Activated naive CD8-positive, alpha-beta T cell treated with anti-CD3 and anti-CD28 coated beads, Interleukin-2, amount 50 U/mL, for 16 hours (primary cell): ENCODE measurements at regions not wholly inside any gene's neighbourhood (a gene's known extent, or its start where the extent isn't known, plus 50 kb on each side); places are given as distances from the start of the nearest gene placed in this dataset.
"Not testable (repeated sequence)": the region's sequence is repeated elsewhere in the genome, so short reads cannot be mapped to it uniquely, and the experiment has no call there.

Experiments
- DNase-seq: peaks from one replicate; pipeline ENCODE4 v3.0.0-alpha.2; 2020; ENCODE audit warnings: low read depth, low spot score

DNA sequence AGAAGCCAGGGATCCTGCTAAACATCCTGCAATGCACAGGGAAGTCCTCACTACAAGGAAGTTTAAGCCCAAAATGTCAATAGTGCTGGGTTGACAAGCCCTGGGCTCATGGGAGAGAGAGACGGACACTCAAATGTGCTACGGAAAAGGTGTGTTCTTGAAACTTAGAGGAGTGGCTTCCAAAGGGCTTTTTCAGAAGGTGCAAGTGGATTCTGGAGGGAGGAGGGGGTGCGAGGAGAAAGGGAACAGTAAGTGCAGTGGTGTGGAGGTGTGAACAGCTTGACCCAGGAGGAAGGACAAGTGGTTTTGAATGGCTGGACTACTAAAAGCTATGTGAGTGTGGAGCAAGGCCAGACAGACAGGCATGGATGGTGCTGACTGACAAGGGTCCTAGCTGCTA lies 50.4 kb upstream of the CECR2 start:
- DNase-seq = no peak

DNA sequence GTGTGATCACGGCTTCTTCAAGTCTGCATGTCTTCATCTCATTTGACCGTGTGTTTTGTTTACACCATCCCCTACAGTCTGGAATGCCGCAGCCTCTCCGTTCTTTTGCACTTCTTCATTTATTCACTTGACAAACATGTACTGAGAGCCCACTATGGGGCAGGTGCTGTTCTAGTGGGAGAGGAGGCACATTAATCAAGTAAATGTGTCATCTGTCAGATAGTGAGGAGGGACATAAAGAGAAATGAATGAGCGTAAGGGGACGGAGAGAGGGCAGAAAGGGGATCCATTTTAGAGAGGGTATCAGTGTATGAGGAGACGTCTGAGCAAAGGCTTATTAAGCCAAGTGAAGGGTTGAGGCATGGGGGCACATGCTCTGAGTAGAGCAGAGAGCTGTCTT lies 54.0 kb upstream of the CECR2 start:
- no peak for DNase-seq

DNA sequence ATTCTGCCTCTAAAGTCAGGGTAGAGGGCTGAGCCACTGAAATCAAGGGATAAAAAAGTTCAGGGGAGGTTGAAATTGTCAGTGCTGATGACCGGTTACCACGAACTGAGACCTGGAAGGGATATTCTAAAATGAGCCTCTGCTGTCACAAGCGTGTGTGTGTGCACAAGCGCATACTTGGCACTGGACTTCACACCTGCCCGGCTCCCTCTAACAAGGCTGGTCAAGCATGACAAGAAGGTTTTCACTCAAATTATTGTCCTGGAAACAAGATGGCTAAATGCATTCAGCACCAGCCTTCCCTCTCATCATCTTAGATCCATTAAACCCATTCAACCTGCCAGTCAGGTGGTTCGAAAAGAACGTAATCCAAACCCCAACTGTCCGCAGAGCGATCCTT lies 54.8 kb upstream of the CECR2 start:
- no peak for DNase-seq

DNA sequence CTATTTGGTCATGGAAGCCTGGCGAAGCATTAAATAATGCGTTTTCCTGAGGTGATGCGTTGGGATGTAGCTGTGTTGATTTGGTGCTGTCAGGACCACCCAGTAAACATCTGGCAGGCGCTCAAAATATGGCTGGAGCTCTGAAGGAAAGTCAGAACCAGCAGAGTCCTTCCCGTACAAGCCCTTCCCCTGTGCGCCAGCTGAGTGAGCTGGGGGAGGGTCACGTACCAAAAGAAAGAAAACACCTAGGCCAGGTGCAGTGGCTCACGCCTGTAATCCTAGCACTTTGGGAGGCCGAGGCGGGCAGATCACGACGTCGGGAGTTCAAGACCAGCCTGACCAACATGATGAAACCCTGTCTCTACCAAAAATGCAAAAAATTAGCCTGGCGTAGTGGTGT lies 55.6 kb upstream of the CECR2 start:
- DNase-seq = no peak

DNA sequence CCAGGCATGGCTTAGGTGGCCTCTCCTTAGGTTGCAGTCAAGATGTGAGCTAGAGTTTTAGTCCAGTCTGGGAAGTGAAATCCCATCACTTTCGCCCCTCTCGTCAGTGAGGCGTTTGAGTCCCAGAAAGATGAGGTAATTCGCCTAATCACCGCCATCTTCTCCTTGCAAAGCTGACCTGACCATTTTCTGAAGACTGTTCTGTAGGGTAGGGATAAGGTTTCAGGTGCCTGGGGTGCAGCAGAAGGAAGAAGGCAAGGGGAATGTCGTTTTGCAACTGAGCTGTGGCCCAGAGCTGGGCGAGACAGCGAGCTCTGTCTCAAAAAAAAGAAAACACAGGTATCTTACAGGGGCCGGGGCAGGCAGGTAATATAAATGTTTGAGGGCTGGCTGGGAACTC lies 61.7 kb upstream of the CECR2 start:
- no peak for DNase-seq

DNA sequence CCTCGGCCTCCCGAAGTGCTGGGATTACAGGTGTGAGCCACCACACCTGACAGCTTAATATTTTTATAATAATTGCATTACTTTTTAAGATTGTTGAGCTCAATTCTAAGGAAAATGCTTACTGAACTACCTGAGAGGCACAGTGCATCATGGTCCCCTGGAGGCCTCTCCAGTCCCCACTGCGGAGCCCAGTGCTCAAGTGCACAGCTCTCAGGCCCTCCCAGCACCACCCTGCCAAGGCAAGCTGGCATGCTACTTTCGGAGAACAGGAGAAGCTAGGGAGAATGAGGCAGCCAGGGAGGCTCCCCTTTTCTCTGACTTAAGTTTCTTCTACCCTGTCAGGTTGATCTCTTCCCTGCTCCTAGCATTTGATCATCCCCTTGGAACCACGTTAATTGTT lies 64.2 kb upstream of the CECR2 start:
- DNase-seq = no peak

DNA sequence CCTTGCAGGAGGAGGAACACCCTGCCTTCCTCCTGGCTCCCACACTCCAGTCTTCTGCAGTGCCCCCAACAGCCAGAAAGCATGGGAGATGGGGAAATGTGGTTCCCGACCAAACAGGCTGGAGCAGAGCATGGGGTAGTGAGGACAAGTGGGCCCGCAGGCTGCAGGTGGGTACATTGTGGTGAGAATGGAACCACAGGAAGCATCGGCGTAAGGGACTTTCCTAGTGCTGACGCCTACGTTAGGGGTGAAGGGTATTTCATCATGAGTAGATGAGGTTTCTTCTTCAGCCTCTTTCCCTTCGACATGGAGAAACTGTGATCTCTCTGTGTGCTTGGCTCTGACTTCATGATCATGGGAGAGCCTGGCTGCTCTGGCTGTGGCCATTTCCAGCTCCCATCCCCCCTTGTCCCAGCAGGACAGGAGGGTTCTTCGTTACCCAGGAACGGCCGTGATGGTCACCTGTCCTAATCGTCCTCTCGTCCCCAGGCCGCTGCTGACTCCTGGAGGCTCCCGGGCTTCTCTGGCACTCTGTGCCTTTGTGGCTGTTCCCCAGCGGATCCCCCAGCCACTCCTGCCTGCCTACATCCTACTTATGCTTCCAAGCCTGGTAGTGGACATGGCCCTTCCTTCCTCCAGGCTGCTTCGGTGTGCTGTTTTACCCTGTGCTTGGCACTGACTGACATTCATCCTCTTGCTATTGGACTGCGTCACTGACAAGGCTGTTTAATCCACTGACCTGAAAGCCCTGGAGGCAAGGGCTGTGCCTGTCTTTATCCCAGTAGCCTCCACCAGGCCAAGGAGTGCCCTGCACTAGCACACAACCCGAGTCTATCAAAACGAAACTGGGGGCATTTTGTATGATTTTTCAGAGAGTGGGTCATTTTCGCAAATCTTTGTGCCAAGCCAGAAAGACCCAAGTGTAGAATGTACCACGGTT lies 65.2 kb upstream of the CECR2 start:
- peak; percentile 31 for DNase-seq

DNA sequence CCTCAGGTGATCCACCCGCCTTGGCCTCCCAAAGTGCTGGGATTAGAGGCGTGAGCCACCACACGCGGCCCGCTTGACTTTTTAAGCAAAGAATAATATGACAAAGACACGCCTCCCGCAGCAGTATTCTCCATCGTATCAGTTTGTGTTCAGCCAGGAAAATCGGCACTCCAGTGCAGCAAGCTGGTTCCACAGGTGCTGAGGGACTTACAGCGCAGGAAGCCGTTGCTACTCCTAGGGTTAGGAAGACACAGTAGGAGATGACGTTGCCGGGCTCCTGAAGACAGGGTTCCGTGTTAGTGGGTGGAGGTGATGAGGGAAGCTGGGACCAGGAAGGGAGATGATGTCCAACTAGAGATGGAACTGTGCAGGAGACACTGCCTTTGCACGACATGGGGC lies 65.8 kb upstream of the CECR2 start:
- DNase-seq = no peak

DNA sequence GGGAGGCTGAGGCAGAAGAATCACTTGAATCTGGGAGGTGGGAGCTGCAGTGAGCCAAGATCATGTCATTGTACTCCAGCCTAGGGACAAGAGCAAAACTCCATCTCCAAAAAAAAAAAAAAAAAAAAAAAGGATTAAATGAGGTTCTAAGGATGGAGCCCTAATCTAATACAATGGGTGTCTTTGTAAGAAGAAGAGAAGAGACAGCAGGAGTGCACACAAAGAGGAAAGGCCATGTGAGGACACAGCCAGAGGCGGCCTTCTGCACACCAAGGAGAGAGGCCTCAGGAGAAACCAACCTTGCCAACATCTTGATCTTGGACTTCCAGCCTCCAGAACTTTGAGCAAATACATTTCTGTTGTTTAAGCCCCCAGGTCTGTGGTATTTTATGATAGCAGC lies 66.6 kb upstream of the CECR2 start:
- no peak for DNase-seq

DNA sequence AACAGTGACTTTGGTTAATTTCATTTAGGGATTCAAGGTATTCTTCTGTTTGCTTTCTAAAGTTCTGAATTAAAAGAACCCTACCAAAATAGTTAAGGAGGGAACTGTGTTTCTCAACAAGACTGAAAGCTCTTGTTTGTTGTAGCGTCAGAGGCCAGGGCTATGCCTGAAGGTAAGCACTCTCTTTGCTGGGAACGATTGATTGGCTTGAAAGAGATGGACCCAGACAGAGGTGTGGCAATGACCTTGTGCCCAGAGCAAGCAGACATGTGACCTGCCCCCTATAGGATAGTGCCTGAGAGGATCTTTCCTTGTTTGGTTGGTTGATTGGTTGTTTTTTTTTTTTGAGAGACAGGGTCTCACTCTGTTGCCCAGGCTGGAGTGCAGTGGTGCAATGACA lies 68.3 kb upstream of the CECR2 start:
- no peak for DNase-seq

DNA sequence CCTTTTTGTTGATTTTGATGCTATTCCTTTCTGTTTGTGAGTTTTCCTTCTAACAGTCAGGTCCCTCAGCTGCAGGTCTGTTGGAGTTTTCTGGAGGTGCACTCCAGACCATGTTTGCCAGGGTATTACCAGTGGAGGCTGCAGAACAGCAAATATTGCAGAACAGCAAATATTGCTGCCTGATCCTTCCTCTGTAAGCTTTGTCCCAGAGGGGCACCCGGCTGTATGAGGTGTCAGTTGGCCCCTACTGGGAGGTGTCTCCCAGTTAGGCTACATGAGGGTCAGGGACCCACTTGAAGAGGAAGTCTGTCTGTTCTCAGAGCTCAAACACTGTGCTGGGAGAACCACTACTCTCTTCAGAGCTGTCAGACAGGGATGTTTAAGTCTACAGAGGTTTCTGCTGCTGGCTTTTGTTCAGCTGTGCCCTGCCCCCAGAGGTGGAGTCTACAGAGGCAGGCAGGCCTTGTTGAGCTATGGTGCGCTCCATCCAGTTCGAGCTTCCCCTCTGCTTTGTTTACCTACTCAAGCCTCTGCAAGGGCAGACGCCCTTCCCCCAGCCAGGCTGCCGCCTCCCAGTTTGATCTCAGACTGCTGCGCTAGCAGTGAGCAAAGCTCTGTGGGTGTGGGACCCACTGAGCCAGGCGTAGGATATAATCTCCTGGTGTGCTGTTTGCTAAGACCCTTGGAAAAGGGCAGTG lies 70.3 kb upstream of the CECR2 start:
- DNase-seq = not testable (repeated sequence)

DNA sequence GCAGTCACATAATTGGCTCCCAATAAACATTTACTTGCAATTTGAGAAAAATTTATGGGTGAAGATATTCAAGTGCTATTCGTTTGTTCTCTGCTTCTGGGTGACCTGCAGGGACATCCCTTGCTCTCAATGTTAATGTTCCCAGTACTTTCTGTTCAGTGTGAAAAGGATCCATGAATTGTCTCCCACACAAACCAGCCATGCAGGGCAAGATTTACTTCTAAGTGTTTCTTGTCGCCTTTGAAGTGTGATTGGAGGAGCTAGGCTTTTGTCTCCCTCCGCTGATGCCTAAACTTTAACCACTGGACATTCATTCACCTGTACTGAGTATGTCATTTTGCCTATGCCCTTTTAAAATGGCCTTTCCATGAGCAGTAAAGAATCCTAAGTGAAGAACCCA lies 66.4 kb upstream of the ADA2 start:
- no peak for DNase-seq

DNA sequence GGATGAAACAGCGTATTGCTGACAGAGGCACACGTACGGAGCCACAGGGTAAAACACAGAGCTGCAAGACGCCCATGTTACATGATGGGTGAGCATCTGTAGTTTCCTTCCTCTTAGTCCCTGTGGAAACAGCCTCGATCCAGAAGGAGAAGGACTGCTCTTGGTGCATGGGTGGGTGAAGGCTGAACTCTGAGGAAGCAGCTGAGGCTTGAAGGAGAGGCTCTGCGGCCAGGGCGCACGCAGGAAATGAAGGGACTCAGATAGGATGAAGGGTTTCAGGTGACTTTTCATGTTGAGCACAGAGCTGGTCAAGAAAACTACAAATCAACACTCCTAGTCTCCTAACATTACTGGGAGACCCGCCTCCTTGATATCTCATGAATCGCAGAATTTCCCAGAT lies 65.7 kb upstream of the ADA2 start:
- DNase-seq = no peak

DNA sequence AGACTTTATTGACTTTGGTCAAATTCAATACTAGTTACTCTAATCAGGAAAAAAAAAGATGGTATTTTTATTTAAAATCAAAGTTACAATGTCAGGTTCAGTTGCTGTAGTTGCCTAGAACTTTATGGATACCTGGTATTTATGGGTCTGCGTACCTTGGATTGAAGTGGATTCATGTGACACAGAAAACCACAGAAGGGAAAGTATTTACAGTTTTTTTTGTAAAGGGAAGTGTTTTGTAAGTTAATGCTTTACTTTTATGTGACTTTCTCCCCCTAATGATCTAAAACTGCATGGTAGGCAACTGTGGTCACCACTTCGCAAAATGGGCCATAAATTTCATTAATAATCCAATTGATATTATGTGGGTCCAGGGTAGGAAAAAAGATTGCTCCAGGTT lies 65.2 kb upstream of the ADA2 start:
- DNase-seq = no peak

DNA sequence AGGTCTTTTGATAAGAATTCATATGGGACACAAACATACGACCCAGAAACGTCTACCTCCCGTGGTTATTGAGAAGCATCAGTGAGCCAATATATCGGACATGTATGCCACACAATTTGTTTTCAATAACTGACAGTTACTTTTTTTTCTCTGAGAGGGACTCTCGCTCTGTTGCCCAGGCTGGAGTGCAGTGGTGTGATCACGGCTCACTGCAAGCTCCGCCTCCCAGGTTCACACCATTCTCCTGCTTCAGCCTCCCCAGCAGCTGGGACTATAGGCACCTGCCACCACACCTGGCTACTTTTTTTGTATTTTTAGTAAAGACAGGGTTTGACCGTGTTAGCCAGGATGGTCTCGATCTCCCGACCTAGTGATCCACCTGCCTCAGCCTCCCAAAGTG lies 64.6 kb upstream of the ADA2 start:
- not testable (repeated sequence) for DNase-seq

DNA sequence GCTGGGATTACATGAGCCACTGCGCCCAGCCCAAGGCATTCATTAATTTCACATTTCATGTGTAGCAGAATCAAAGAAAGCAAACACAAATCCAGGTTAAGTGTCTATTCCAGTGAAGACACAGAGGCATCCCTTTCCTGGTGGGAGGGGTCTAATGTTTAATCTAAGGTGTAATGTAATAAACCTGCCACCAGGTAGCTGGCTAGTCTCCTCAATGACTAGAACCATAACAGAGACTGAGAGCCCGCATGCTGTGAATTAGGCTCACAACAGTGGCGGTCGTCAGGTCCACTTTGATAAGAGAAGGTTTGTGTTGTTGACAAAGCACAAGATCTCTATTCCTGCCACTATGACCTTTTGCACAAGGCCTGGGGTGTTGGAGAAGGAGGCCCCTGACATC lies 64.2 kb upstream of the ADA2 start:
- no peak for DNase-seq

DNA sequence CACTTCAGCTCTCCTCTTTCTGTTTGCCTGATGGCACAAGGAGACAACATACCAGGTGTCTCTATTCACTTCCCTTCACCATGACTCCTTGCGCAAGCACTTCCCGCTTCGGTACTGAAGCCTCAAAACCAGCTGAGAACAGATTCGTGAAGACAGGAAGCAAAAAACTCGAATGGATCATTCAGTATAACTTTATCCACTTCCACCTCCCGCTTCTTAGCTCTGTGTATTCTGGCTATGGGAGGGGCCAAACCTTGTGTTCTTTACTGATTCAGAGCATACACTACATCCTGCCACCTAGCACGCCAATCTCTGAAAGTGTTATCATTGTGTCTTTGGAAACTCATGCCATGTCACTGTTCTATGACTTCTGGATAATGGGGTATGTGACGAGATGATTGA lies 62.2 kb upstream of the ADA2 start:
- DNase-seq = no peak

DNA sequence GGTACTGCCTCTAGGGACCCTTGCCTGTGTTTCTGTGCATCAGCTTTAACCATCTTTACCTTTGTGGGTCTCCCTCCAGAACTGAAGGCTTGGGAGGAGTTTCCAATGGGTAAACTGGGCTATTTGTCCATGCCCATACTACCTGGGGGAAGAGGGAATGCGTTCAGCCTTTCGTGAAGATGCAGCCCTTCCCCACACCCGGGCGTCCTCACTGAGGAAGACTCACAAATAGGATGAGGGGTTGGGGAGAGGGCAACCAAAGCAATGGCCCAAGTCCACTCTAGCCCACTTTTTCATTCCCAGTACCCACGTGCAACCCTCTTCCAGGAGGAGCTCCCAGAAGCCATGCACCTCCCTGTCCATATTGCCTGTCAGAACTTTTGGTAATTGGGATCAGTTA lies 61.8 kb upstream of the ADA2 start:
- no peak for DNase-seq

DNA sequence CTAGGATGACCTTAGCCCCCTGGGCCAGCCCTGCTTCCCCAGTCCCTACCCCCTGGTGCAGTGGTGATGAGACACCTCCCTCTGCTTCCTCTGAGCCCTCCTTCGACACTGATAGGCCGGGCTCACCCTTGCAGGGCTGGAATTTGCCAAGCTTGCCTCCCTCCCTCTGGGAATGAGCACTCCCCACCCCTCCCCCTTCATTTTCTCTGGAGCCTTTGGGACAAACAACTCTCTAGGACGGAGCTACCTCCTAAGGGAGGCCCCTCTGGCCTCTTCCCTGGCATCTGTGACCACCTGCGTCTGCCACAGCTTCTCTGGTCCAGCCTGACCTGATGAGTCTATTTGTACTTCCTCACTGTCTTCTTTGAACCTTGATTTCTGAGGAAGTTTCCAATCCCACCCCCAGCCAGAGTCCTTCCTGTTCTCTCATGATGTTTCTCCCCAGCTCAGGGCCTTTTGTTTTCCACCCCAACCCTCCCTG lies 53.3 kb upstream of the ADA2 start:
- no peak for DNase-seq

DNA sequence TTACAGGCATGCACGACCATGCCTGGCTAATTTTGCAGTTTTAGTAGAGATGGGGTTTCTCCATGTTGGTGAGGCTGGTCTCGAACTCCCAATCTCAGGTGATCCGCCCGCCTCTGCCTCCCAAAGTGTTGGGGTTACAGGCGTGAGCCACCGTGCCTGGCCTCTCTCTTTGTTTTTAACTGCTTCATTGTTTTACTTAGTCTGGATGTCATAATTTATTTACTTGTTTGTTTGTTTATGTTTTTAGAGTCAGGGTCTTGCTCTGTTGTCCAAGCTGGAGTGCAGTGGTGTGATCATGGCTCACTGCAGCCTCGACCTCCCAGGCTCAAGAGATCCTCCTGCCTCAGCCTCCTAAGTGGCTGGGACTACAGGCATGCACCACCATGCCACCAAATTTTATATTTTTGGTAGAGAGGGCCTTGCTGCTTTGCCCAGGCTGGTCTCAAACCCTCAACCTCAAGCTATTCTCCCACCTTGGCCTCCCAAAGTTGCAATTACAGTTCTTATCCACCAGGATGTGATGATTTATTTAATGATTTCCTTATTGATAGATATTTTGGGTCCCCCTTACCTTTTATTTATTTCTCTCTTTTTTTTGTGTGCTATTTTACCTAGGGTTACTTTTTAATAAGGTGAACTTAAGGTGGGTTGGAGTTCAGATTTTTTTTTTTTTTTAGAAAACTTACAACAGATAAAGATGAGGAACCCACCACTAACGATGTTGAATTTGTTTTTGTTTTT lies 52.6 kb upstream of the ADA2 start:
- no peak for DNase-seq

DNA sequence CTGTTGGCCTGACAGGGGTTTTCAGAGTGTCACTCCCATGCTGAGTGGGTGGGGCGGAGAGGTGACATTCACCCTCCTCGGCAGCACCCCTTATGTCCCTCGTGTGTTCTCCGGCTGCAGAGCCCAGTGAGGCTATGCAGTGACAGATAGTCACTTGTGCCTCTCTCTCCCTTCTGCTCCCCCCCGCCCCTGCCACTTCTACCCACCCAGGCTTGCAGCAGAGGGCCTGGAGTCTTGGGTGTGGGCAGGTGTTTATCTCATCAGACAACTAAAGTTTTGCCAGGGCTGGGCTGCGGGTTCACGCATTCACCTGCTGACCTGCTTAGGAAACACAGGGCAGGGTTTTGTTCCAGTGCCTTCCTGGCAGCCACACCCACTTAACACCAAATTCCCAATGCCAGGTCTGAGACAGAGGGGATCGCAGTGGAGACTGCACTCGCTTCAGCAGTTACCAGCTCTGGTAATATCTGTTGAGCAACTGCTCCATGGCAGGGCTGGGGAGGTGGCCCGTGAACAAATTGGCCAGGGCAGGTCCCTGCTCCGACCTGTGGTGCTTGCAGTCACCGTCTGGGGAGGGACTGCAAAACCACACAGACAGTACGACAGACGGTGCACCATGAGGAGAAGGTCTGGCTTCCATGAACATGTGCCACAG lies 50.5 kb upstream of the ADA2 start:
- no peak for DNase-seq

DNA sequence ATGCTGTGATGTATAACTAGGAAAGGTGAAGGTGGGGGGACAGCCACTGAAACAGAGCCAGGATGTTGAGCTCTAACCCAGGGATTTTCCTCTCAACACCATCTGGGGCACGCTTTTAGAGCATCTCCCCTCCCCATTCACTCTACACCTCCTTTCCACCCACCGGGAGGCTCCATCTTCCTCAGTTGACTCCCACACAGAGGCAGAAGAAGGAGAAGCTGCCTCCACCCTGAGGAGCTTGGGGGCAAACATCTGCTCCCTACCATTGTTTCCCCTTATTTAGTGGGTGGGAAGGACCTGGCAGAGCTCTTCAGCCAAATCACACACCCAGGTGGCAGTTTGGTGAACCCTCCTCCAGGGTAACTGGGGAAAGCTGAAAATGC lies 50.0 kb upstream of the ADA2 start:
- no peak for DNase-seq
